Ovary (tissue), 3 donors: ENCODE measurements at regions not wholly inside any gene's neighbourhood (a gene's known extent, or its start where the extent isn't known, plus 50 kb on each side); places are given as distances from the start of the nearest gene placed in this dataset.

Experiments used
- EP300 ChIP-seq: sonication (generic); formaldehyde crosslinking; IDR thresholded peaks from one replicate; pipeline ENCODE4 v1.6.1; 2017; ENCODE audit warnings: antibody characterized with exemption
- POLR2A ChIP-seq: fragments of 450-650 bp; IDR thresholded peaks from one replicate; pipeline ENCODE4 v1.6.1; 2017; ENCODE audit warnings: antibody characterized with exemption, mild to moderate bottlenecking, moderate library complexity
- TF ChIP-seq, protein P1 (sequence below), 3 donors: fragments of 450-650 bp in 2 of 3; fragments of 200-600 bp in 1 of 3; IDR thresholded peaks; one replicate each; pipeline versions ENCODE4 v1.5.1 to v1.8.0; 2016 to 2022; ENCODE audit warnings: antibody characterized with exemption in 3 of 3, mild to moderate bottlenecking in 1 of 3
- donor health status: DM: no; HTN: no; CAD: no.

GRCh38 chr11:19615341-19616183, 97.1 kb upstream of the NAV2 start:
- TF ChIP-seq EP300, result no peak
- TF ChIP-seq, protein P1, sequence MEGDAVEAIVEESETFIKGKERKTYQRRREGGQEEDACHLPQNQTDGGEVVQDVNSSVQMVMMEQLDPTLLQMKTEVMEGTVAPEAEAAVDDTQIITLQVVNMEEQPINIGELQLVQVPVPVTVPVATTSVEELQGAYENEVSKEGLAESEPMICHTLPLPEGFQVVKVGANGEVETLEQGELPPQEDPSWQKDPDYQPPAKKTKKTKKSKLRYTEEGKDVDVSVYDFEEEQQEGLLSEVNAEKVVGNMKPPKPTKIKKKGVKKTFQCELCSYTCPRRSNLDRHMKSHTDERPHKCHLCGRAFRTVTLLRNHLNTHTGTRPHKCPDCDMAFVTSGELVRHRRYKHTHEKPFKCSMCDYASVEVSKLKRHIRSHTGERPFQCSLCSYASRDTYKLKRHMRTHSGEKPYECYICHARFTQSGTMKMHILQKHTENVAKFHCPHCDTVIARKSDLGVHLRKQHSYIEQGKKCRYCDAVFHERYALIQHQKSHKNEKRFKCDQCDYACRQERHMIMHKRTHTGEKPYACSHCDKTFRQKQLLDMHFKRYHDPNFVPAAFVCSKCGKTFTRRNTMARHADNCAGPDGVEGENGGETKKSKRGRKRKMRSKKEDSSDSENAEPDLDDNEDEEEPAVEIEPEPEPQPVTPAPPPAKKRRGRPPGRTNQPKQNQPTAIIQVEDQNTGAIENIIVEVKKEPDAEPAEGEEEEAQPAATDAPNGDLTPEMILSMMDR (IDR thresholded peaks at IDR 0.05), result no peak
- no peak for TF ChIP-seq POLR2A
